ENCODE measurements at regions not wholly inside any gene's neighbourhood (a gene's known extent, or its start where the extent isn't known, plus 50 kb on each side); places are given as distances from the start of the nearest gene placed in this dataset.

DNA sequence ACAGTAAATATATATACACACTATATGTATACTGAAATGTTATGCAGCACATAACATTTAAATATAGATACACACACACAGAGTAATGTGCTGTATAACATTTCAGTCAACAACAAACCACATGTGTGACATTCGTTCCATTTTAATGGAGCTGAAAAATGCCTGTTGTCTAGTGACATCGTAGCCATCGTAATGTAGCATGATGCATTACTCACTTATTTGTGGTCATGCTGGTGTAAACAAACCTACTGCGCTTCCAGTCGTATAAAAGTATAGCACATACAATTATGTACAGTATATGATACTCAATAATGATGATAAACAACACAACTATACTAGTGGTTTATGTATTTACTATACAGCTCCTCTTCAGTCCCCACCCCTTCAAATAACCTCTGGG, 119.0 kb upstream of the SLC38A4 start:
- TF ChIP-seq, protein P1, sequence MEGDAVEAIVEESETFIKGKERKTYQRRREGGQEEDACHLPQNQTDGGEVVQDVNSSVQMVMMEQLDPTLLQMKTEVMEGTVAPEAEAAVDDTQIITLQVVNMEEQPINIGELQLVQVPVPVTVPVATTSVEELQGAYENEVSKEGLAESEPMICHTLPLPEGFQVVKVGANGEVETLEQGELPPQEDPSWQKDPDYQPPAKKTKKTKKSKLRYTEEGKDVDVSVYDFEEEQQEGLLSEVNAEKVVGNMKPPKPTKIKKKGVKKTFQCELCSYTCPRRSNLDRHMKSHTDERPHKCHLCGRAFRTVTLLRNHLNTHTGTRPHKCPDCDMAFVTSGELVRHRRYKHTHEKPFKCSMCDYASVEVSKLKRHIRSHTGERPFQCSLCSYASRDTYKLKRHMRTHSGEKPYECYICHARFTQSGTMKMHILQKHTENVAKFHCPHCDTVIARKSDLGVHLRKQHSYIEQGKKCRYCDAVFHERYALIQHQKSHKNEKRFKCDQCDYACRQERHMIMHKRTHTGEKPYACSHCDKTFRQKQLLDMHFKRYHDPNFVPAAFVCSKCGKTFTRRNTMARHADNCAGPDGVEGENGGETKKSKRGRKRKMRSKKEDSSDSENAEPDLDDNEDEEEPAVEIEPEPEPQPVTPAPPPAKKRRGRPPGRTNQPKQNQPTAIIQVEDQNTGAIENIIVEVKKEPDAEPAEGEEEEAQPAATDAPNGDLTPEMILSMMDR (conservative IDR thresholded peaks at IDR 0.05), result no peak
- no peak for TF ChIP-seq EZH2 (IDR thresholded peaks at IDR 0.05; ENCODE audit: low read depth)
